ENCODE measurements at regions not wholly inside any gene's neighbourhood (a gene's known extent, or its start where the extent isn't known, plus 50 kb on each side); places are given as distances from the start of the nearest gene placed in this dataset.

- Mint-ChIP-seq H3K27ac (no peak overlapping the region), H3K4me3 (no peak overlapping the region)
Observed at GRCh38 chr1:25072461-25072860, 142.4 kb upstream of the RUNX3 start.

GRCh38 chr1:25068829-25069228 lies 138.8 kb upstream of the RUNX3 start:
- no peaks in the 10 kb centered on the region for H3K27me3 Mint-ChIP-seq
- H3K4me1 Mint-ChIP-seq, result peaks cover 10% of the 10 kb centered on the region
- no peak overlapping the region for H3K27ac Mint-ChIP-seq
- no peaks in the 10 kb centered on the region for H3K36me3 Mint-ChIP-seq (ENCODE audit: low read depth)
- no peak for ATAC-seq (ENCODE audit: low read depth)
- no peak for DNase-seq
- H3K4me3 Mint-ChIP-seq, result no peak overlapping the region
- no peaks in the 10 kb centered on the region for H3K9me3 Mint-ChIP-seq
- intact Hi-C loops (cut with micrococcal nuclease), result no loop called here
- ChIA-PET POLR2A (no interaction called here), CTCF (interaction anchor here (1.4 kb wide), 1 partner anchor 136 kb away, joined by 3 read pairs; no protein-coding TSS in a partner anchor)
- TF ChIP-seq CTCF (IDR thresholded peaks at IDR 0.05), result no peak

More at GRCh38 chr1:25072461-25072860, 142.4 kb upstream of the RUNX3 start:
- intact Hi-C loops (cut with micrococcal nuclease), result no loop called here
- ChIA-PET POLR2A (interaction anchor here (0.5 kb wide), 1 partner anchor 61 kb away, joined by 3 read pairs; no protein-coding TSS in a partner anchor), CTCF (interaction anchor here (1.0 kb wide), 1 partner anchor 224 kb away, joined by 3 read pairs; no protein-coding TSS in a partner anchor)
- peaks cover 10% of the 10 kb centered on the region for H3K9me3 Mint-ChIP-seq
- no peaks in the 10 kb centered on the region for H3K27me3 Mint-ChIP-seq
- no peak for TF ChIP-seq CTCF (IDR thresholded peaks at IDR 0.05)
- peaks cover 5% of the 10 kb centered on the region for H3K36me3 Mint-ChIP-seq (ENCODE audit: low read depth)
- H3K4me1 Mint-ChIP-seq, result no peaks in the 10 kb centered on the region
- ATAC-seq (ENCODE audit: low read depth) (no peak), DNase-seq (no peak)

- H3K27me3 Mint-ChIP-seq, result no peaks in the 10 kb centered on the region
- DNase-seq, result no peak
- no peak overlapping the region for H3K27ac Mint-ChIP-seq
- H3K4me1 Mint-ChIP-seq, result peaks cover 10% of the 10 kb centered on the region
- ChIA-PET POLR2A (no interaction called here), CTCF (interaction anchor here (1.4 kb wide), 1 partner anchor 136 kb away, joined by 3 read pairs; no protein-coding TSS in a partner anchor)
- TF ChIP-seq CTCF (IDR thresholded peaks at IDR 0.05), result no peak
- H3K9me3 Mint-ChIP-seq, result no peaks in the 10 kb centered on the region
- intact Hi-C loops (cut with micrococcal nuclease), result no loop called here
- no peaks in the 10 kb centered on the region for H3K36me3 Mint-ChIP-seq (ENCODE audit: low read depth)
- no peak for ATAC-seq (ENCODE audit: low read depth)
- H3K4me3 Mint-ChIP-seq, result no peak overlapping the region
Observed at GRCh38 chr1:25068316-25068715, 138.2 kb upstream of the RUNX3 start.

- no peaks in the 10 kb centered on the region for H3K9me3 Mint-ChIP-seq
- DNase-seq (no peak), ATAC-seq (ENCODE audit: low read depth) (no peak)
- intact Hi-C loops (cut with micrococcal nuclease), result no loop called here
- ChIA-PET CTCF (interaction anchor here (0.6 to 1.5 kb wide), 2 partner anchors 33 to 336 kb away, joined by 3 read pairs; no protein-coding TSS in a partner anchor), POLR2A (no interaction called here)
- H3K36me3 Mint-ChIP-seq (ENCODE audit: low read depth), result no peaks in the 10 kb centered on the region
- peaks cover 10% of the 10 kb centered on the region for H3K4me1 Mint-ChIP-seq
- no peak for TF ChIP-seq CTCF (IDR thresholded peaks at IDR 0.05)
- H3K4me3 Mint-ChIP-seq, result no peak overlapping the region
- H3K27me3 Mint-ChIP-seq, result no peaks in the 10 kb centered on the region
- no peak overlapping the region for H3K27ac Mint-ChIP-seq
Observed at GRCh38 chr1:25067518-25068251, 137.6 kb upstream of the RUNX3 start.

GRCh38 chr1:25066731-25067517 lies 136.8 kb upstream of the RUNX3 start:
- no peak overlapping the region for H3K27ac Mint-ChIP-seq
- no peak overlapping the region for H3K4me3 Mint-ChIP-seq
- CTCF ChIA-PET, result interaction anchor here (0.6 to 1.5 kb wide), 2 partner anchors 34 to 337 kb away, joined by 3 read pairs; no protein-coding TSS in a partner anchor
- H3K9me3 Mint-ChIP-seq, result no peaks in the 10 kb centered on the region
- POLR2A ChIA-PET, result no interaction called here
- peaks cover 10% of the 10 kb centered on the region for H3K4me1 Mint-ChIP-seq
- no peaks in the 10 kb centered on the region for H3K36me3 Mint-ChIP-seq (ENCODE audit: low read depth)
- TF ChIP-seq CTCF (IDR thresholded peaks at IDR 0.05), result no peak
- ATAC-seq (ENCODE audit: low read depth) (no peak), DNase-seq (no peak)
- intact Hi-C loops (cut with micrococcal nuclease), result no loop called here
- no peaks in the 10 kb centered on the region for H3K27me3 Mint-ChIP-seq

All from activated B cell treated with CpG ODN at 0.5 μM for 24 hours (primary cell).